Gastrocnemius medialis (tissue), 4 donors: ENCODE measurements at regions not wholly inside any gene's neighbourhood (a gene's known extent, or its start where the extent isn't known, plus 50 kb on each side); places are given as distances from the start of the nearest gene placed in this dataset.

ENCODE experiments used
- ATAC-seq, 2 donors: fragments of 150-250 bp; one replicate each; pipeline ENCODE4 v1.9.1; 2016
- DNase-seq, 2 donors: peaks; one replicate each; pipeline ENCODE4 v3.0.0-alpha.2; 2019
- H3K27ac ChIP-seq, 4 donors: fragments of 200-600 bp; sonication (generic); 1 replicate in 1 of 4; 2 replicates in 3 of 4; pipeline ENCODE4 v1.5.1; 2016 to 2018; ENCODE audit warnings: mild to moderate bottlenecking in 2 of 4, moderate library complexity in 1 of 4
- H3K27me3 ChIP-seq, 3 donors: fragments of 200-600 bp; sonication (generic) in 2 of 3; 1 replicate in 1 of 3; 2 replicates in 2 of 3; pipeline versions ENCODE4 v1.5.1 to v1.6.0; 2016 to 2019; ENCODE audit warnings: mild to moderate bottlenecking in 1 of 3, moderate library complexity in 1 of 3
- H3K36me3 ChIP-seq, 2 donors: fragments of 200-600 bp; sonication (generic) in 1 of 2; one replicate each; pipeline ENCODE4 v1.5.1; 2017 to 2018
- H3K4me1 ChIP-seq, 2 donors: fragments of 200-600 bp; sonication (generic) in 1 of 2; one replicate each; pipeline ENCODE4 v1.5.1; 2016 to 2017; ENCODE audit warnings: mild to moderate bottlenecking in 2 of 2
- H3K4me3 ChIP-seq, 4 donors: fragments of 200-600 bp; sonication (generic) in 3 of 4; 1 replicate in 1 of 4; 2 replicates in 3 of 4; pipeline ENCODE4 v1.5.1; 2016 to 2019; ENCODE audit warnings: mild to moderate bottlenecking in 2 of 4
- H3K9me3 ChIP-seq, 3 donors: fragments of 200-600 bp; sonication (generic) in 2 of 3; 1 replicate in 1 of 3; 2 replicates in 2 of 3; pipeline ENCODE4 v1.5.1; 2016 to 2019
- POLR2A ChIP-seq, 2 donors: fragments of 450-650 bp; IDR thresholded peaks; one replicate each; pipeline ENCODE4 v1.6.1; 2017; ENCODE audit warnings: antibody characterized with exemption in 2 of 2, mild to moderate bottlenecking in 2 of 2, moderate library complexity in 2 of 2
- in situ Hi-C, 4 donors: fragments of 200-750 bp; cut with MboI; loops; one replicate each; pipeline versions ENCODE4 v1.15.0 to v1.8.0; 2017; ENCODE audit warnings: low sequenced_read_pairs in 4 of 4
- intact Hi-C: fragments of 100-400 bp; cut with DNase I; formaldehyde crosslinking; loops from one replicate; pipeline ENCODE4 v1.15.1; 2023; ENCODE audit warnings: low total_unique reads
- TF ChIP-seq, protein P1 (sequence below), 5 experiments: fragments of 450-650 bp in 3 of 5; fragments of 200-600 bp in 2 of 5; sonication (generic) in 2 of 5; IDR thresholded peaks in 4 of 5; conservative IDR thresholded peaks in 1 of 5; 1 replicate in 4 of 5; 2 replicates in 1 of 5; pipeline ENCODE4 v1.5.1; 2016 to 2019; ENCODE audit warnings: antibody characterized with exemption in 5 of 5, mild to moderate bottlenecking in 3 of 5, moderate library complexity in 3 of 5

DNA sequence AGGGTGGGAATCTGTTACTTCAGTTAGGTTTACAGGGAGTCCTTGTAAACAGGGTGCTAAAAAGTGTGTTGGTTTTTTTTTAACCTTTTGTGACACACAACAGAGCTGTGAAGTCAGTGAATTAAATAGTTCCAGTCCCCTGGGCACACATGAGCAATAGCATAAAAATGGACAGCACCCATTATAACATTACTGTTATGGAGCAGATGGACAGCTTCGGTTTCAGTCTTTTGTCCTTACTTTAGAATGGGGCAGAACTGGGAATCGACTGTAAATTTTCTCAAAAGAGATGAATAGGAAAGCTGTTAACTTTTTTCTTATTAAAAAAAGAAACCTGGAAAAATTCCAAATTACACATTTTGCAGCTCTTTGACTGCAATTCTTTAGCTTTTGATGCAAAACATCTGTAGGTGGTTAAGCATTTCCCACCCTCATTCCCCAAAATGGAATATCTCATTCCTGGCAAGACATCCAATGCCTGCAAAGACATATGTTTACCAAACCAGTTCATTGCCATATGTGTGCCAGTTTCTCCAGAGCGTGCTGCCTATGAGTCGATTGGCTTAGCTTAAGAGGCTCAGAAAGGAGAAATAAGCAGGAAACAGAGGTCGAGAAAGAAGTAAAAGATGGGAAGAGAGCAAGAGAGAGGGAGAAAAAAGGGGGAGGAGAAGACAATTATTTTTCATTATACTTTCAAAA is 212.3 kb upstream of the TMEM161B start:
- no peaks in the 10 kb centered on the region for H3K27me3 ChIP-seq
- peaks cover 0 to 3% of the 10 kb centered on the region in 2 donors for H3K4me1 ChIP-seq
- no peak overlapping the region for H3K4me3 ChIP-seq
- in situ Hi-C loops (no loop called here), intact Hi-C loops (no loop called here)
- DNase-seq (no peak), ATAC-seq (no peak)
- no peaks in the 10 kb centered on the region for H3K9me3 ChIP-seq
- no peak overlapping the region for H3K27ac ChIP-seq
- no peaks in the 10 kb centered on the region for H3K36me3 ChIP-seq
- no peak for TF ChIP-seq POLR2A (IDR thresholded peaks at IDR 0.05)
- TF ChIP-seq, protein P1, sequence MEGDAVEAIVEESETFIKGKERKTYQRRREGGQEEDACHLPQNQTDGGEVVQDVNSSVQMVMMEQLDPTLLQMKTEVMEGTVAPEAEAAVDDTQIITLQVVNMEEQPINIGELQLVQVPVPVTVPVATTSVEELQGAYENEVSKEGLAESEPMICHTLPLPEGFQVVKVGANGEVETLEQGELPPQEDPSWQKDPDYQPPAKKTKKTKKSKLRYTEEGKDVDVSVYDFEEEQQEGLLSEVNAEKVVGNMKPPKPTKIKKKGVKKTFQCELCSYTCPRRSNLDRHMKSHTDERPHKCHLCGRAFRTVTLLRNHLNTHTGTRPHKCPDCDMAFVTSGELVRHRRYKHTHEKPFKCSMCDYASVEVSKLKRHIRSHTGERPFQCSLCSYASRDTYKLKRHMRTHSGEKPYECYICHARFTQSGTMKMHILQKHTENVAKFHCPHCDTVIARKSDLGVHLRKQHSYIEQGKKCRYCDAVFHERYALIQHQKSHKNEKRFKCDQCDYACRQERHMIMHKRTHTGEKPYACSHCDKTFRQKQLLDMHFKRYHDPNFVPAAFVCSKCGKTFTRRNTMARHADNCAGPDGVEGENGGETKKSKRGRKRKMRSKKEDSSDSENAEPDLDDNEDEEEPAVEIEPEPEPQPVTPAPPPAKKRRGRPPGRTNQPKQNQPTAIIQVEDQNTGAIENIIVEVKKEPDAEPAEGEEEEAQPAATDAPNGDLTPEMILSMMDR (IDR thresholded peaks at IDR 0.05 in 4 of 5, conservative IDR thresholded peaks at IDR 0.05 in 1 of 5): no peak

DNA sequence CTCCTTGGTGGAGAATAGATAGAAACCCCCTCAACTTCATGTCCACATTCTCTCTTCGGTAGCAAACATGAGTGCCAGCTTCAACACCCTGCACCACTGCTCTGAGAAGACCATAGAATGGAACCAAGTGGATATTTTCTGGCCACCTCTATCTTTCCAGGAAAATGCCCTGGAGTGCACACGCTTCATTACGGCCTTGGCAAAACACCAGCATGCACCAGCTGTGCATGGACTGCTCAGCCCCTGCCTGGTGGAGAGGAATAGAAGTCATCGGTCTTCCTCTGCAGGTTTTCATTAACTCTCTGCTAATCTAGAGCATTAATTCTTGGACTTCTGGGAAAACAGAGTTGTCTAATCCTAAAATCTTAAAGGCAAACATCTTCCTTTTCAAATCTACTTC is 211.6 kb upstream of the TMEM161B start:
- Histone ChIP-seq H3K4me1 (peaks cover 0 to 3% of the 10 kb centered on the region in 2 donors), H3K27me3 (no peaks in the 10 kb centered on the region), H3K36me3 (no peaks in the 10 kb centered on the region), H3K9me3 (no peaks in the 10 kb centered on the region), H3K27ac (no peak overlapping the region), H3K4me3 (no peak overlapping the region)
- DNase-seq (no peak), ATAC-seq (no peak)
- in situ Hi-C loops (no loop called here), intact Hi-C loops (no loop called here)
- TF ChIP-seq, protein P1 (IDR thresholded peaks at IDR 0.05 in 4 of 5, conservative IDR thresholded peaks at IDR 0.05 in 1 of 5): no peak
- TF ChIP-seq POLR2A (IDR thresholded peaks at IDR 0.05): no peak

DNA sequence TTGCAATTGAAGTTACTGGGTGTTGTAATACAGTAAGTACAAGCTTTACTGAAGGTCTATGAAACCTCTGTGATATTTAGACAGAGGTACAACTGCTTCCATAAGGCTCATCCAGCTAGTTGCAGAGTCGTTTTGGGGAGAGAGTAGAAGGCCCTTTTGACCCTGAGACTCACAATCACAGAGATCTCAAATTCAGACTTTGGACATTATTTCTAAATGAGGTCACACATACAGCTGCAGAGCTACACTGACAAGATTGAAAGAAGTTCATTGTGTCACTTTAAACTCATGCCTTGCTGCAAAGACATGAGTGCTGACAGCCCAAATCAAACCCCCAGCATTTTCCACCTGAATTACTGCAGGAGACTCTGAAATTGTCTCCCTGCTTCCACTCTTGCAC is 205.9 kb upstream of the TMEM161B start:
- H3K27me3 ChIP-seq: no peaks in the 10 kb centered on the region
- DNase-seq (no peak), ATAC-seq (no peak)
- no peaks in the 10 kb centered on the region for H3K9me3 ChIP-seq
- no peaks in the 10 kb centered on the region for H3K4me1 ChIP-seq
- no peak overlapping the region for H3K27ac ChIP-seq
- no peaks in the 10 kb centered on the region for H3K36me3 ChIP-seq
- in situ Hi-C loops: no loop called here
- intact Hi-C loops: no loop called here
- no peak for TF ChIP-seq POLR2A (IDR thresholded peaks at IDR 0.05)
- TF ChIP-seq, protein P1 (IDR thresholded peaks at IDR 0.05 in 4 of 5, conservative IDR thresholded peaks at IDR 0.05 in 1 of 5): no peak
- no peak overlapping the region for H3K4me3 ChIP-seq

DNA sequence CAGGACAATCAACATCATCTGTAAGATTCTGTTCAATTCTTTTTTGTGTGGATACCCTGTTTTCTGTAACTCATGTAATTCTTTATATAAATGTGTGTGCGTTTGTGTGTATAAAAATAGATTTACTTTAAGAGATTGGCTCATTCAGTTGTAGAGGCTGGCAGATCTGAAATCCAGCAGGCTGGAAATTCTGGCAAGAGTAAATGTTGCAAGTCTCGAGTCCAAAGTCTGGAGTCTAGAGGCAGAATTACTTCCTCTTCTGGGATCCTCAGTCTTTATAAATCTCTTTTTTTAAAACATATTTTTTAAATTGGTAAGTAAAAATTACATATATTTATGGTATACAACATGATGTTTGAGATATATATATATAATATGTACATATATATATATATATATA is 202.1 kb upstream of the TMEM161B start:
- Histone ChIP-seq H3K27me3 (no peaks in the 10 kb centered on the region), H3K4me1 (no peaks in the 10 kb centered on the region), H3K27ac (no peak overlapping the region), H3K4me3 (no peak overlapping the region), H3K36me3 (no peaks in the 10 kb centered on the region), H3K9me3 (no peaks in the 10 kb centered on the region)
- intact Hi-C loops (no loop called here), in situ Hi-C loops (no loop called here)
- TF ChIP-seq, protein P1 (IDR thresholded peaks at IDR 0.05 in 4 of 5, conservative IDR thresholded peaks at IDR 0.05 in 1 of 5): no peak
- no peak for TF ChIP-seq POLR2A (IDR thresholded peaks at IDR 0.05)
- no peak for DNase-seq
- no peak for ATAC-seq

DNA sequence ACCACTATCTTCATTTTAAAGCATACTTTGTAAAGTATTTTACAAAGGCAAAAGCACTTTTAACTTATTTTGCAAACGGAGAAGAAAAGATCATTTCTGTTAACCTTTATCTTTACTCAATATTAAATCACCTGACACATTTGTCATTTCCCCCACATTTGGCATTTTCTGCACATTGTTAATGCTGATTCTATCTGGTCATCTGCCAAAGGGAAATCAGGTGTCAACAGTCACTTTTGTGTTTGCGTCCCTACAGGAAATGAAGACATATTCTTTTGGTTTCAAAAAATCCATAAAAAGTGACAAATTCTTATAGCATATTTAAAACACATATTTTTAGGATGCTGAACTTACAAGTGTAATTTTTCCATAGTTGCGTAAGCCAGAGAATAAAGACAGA is 191.3 kb upstream of the TMEM161B start:
- H3K4me1 ChIP-seq: no peaks in the 10 kb centered on the region
- intact Hi-C loops: no loop called here
- H3K4me3 ChIP-seq: no peak overlapping the region
- H3K9me3 ChIP-seq: no peaks in the 10 kb centered on the region
- no peak for ATAC-seq
- in situ Hi-C loops: no loop called here
- no peak overlapping the region for H3K27ac ChIP-seq
- no peaks in the 10 kb centered on the region for H3K36me3 ChIP-seq
- no peak for TF ChIP-seq POLR2A (IDR thresholded peaks at IDR 0.05)
- TF ChIP-seq, protein P1 (IDR thresholded peaks at IDR 0.05 in 4 of 5, conservative IDR thresholded peaks at IDR 0.05 in 1 of 5): no peak
- no peaks in the 10 kb centered on the region for H3K27me3 ChIP-seq
- DNase-seq: no peak
